ENCODE measurements at regions not wholly inside any gene's neighbourhood (a gene's known extent, or its start where the extent isn't known, plus 50 kb on each side); places are given as distances from the start of the nearest gene placed in this dataset.

DNA sequence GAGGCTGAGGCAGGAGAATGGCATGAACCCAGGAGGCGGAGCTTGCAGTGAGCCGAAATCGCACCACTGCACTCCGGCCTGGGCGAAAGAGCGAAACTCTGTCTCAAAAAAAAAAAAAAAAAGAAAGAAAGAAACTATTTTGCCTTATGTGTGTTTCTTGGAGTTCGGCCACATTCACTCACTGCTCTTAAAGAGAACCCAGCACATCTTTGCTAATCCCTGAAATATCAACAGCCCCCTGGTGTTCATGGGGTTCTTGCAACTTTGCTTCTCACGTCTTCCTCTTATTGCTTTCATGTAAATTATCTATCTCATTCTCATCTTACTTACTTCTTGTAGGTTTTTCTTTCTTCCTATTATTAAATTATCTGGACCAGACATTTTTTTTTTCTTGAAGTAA is 126.3 kb upstream of the ASTN2 start:
- no peak overlapping the region for H3K4me3 ChIP-seq (ENCODE audit: low read depth, low read length)
- TF ChIP-seq, protein P1, sequence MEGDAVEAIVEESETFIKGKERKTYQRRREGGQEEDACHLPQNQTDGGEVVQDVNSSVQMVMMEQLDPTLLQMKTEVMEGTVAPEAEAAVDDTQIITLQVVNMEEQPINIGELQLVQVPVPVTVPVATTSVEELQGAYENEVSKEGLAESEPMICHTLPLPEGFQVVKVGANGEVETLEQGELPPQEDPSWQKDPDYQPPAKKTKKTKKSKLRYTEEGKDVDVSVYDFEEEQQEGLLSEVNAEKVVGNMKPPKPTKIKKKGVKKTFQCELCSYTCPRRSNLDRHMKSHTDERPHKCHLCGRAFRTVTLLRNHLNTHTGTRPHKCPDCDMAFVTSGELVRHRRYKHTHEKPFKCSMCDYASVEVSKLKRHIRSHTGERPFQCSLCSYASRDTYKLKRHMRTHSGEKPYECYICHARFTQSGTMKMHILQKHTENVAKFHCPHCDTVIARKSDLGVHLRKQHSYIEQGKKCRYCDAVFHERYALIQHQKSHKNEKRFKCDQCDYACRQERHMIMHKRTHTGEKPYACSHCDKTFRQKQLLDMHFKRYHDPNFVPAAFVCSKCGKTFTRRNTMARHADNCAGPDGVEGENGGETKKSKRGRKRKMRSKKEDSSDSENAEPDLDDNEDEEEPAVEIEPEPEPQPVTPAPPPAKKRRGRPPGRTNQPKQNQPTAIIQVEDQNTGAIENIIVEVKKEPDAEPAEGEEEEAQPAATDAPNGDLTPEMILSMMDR (IDR thresholded peaks at IDR 0.05; ENCODE audit: borderline replicate concordance, insufficient read depth, low read depth, low read length) = no peak

DNA sequence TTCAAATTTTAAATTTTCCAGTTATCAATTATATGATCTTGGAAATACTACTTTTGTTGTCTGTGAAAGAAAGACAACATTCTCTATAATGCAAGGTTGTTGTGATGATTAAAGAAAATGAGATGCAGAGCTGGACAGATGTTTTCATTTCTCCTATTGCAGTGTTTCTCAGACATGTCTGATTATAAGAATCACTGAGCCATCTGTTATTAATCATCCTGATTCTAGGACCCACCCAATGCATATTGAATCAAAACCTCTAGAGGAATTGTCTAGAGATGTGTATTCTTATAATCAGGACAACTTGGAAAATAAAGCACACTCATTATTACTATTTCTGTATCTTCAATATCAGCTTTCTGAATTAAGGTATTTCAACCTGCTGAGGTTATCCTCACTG is 121.1 kb upstream of the ASTN2 start:
- H3K4me3 ChIP-seq (ENCODE audit: low read depth, low read length) = no peak overlapping the region
- TF ChIP-seq, protein P1 (IDR thresholded peaks at IDR 0.05; ENCODE audit: borderline replicate concordance, insufficient read depth, low read depth, low read length) = no peak

GRCh38 chr9:117535434-117535833 is 120.6 kb upstream of the ASTN2 start:
- TF ChIP-seq, protein P1 (IDR thresholded peaks at IDR 0.05; ENCODE audit: borderline replicate concordance, insufficient read depth, low read depth, low read length) = no peak
- no peak overlapping the region for H3K4me3 ChIP-seq (ENCODE audit: low read depth, low read length)

- H3K4me3 ChIP-seq (ENCODE audit: low read depth, low read length) = no peak overlapping the region
- TF ChIP-seq, protein P1 (IDR thresholded peaks at IDR 0.05; ENCODE audit: borderline replicate concordance, insufficient read depth, low read depth, low read length) = no peak
Measured at GRCh38 chr9:117528225-117528624, 113.4 kb upstream of the ASTN2 start.

DNA sequence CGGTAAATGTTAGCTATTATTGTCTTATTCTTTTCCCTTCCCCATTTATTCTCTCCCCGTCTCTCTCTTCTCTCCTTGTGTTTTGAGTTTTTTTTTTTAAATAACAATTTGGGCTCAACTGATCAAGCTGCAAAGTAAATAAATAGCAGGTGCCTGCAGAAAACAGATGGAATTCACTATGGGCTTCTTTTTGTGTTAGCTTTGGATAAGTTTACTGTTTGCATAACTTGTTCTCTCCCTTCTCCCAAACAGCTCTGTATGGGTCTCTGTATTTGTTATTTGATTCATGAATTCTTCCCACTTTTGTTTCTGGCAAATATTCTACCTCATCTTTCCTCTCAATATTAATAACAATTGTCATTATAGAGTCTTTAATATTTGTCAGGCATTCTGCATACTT is 111.8 kb upstream of the ASTN2 start:
- H3K4me3 ChIP-seq (ENCODE audit: low read depth, low read length) = no peak overlapping the region
- TF ChIP-seq, protein P1 (IDR thresholded peaks at IDR 0.05; ENCODE audit: borderline replicate concordance, insufficient read depth, low read depth, low read length) = no peak

GRCh38 chr9:117523531-117524153 is 108.8 kb upstream of the ASTN2 start:
- TF ChIP-seq, protein P1 (IDR thresholded peaks at IDR 0.05; ENCODE audit: borderline replicate concordance, insufficient read depth, low read depth, low read length) = no peak

DNA sequence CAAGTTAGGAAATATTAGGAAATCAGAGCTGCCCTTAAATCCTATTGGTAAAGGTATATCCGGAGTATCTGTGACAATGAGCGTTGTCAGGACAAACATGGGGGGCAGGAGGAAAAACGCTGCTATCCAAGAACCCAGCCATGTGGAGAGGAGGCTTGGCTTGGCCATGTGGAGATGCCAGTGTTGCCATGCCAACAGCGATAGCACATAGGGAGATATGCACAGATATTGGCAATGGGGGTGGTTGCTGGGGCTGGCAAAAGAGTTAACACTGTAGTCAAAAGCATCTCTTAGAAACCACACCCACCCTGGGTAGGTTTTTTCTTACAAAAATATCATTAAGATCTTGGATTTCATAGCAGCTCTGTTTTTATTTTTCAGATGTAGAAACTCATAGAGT is 106.4 kb upstream of the ASTN2 start:
- TF ChIP-seq, protein P1 (IDR thresholded peaks at IDR 0.05; ENCODE audit: borderline replicate concordance, insufficient read depth, low read depth, low read length) = no peak

More at GRCh38 chr9:117523531-117524153, 108.8 kb upstream of the ASTN2 start:
- no peak overlapping the region for H3K4me3 ChIP-seq (ENCODE audit: low read depth, low read length)

More for the DNA sequence above, 106.4 kb upstream of the ASTN2 start:
- no peak overlapping the region for H3K4me3 ChIP-seq (ENCODE audit: low read depth, low read length)
